SK-N-SH (cell line): ENCODE measurements at regions not wholly inside any gene's neighbourhood (a gene's known extent, or its start where the extent isn't known, plus 50 kb on each side); places are given as distances from the start of the nearest gene placed in this dataset.

Experiments
- CHD2 ChIP-seq: fragments of 150-350 bp; IDR thresholded peaks from 2 replicates; pipeline ENCODE4 v1.6.1; 2018; ENCODE audit warnings: low read length; ENCODE audit not compliant: partially characterized antibody
- CTCF ChIP-seq: fragments of 200-600 bp; sonication (generic); IDR thresholded peaks from 2 replicates; pipeline ENCODE4 v1.6.1; 2017; ENCODE audit warnings: antibody characterized with exemption, mild to moderate bottlenecking, moderate library complexity
- FOXJ3 ChIP-seq: sonication (generic); formaldehyde crosslinking; IDR thresholded peaks from 2 replicates; pipeline ENCODE4 v1.5.1; 2020; ENCODE audit warnings: mild to moderate bottlenecking, missing genetic modification reagents
- FOXM1 ChIP-seq: IDR thresholded peaks from 2 replicates; pipeline ENCODE4 v1.4.0; 2012; ENCODE audit warnings: low read depth, mild to moderate bottlenecking
- MAX ChIP-seq: IDR thresholded peaks from 2 replicates; pipeline ENCODE4 v1.4.0; 2012; ENCODE audit warnings: low read depth
- MXI1 ChIP-seq: IDR thresholded peaks from 2 replicates; pipeline ENCODE4 v1.6.1; 2012; ENCODE audit warnings: mild to moderate bottlenecking, low read depth, low read length, improper control_type of control experiment
- PBX3 ChIP-seq: IDR thresholded peaks from 2 replicates; pipeline ENCODE4; 2012
- POLR2AphosphoS5 ChIP-seq: IDR thresholded peaks from 2 replicates; pipeline ENCODE4 v1.6.1; 2012; ENCODE audit warnings: low read depth, low read length
- RAD21 ChIP-seq: IDR thresholded peaks from 2 replicates; pipeline ENCODE4 v1.6.1; 2012; ENCODE audit warnings: mild to moderate bottlenecking, low read length
- RFX5 ChIP-seq: IDR thresholded peaks from 2 replicates; pipeline ENCODE4 v1.6.1; 2012; ENCODE audit warnings: mild to moderate bottlenecking, improper control_type of control experiment, low read length
- TAF1 ChIP-seq: IDR thresholded peaks from 2 replicates; pipeline ENCODE4 v1.6.1; 2012; ENCODE audit warnings: low read depth, mild to moderate bottlenecking, low read length, moderate library complexity, borderline replicate concordance
- YY1 ChIP-seq: IDR thresholded peaks from 2 replicates; pipeline ENCODE4 v1.4.0; 2012; ENCODE audit warnings: low read depth, mild to moderate bottlenecking
- ZBTB33 ChIP-seq: IDR thresholded peaks from 2 replicates; pipeline ENCODE4 v1.4.0; 2012; ENCODE audit warnings: low read depth, borderline replicate concordance

GRCh38 chr21:31557421-31558188, 101.9 kb upstream of the SOD1 start:
- TF ChIP-seq CTCF, result no peak
- TF ChIP-seq POLR2AphosphoS5, result no peak
- no peak for TF ChIP-seq TAF1
- no peak for TF ChIP-seq MXI1
- TF ChIP-seq YY1, result no peak
- no peak for TF ChIP-seq RFX5
- no peak for TF ChIP-seq FOXJ3 (CRISPR knock-in tag)
- no peak for TF ChIP-seq RAD21
- no peak for TF ChIP-seq PBX3
- no peak for TF ChIP-seq MAX
- no peak for TF ChIP-seq ZBTB33
- no peak for TF ChIP-seq CHD2
- no peak for TF ChIP-seq FOXM1
